Spleen (tissue), 7 donors: ENCODE measurements at regions not wholly inside any gene's neighbourhood (a gene's known extent, or its start where the extent isn't known, plus 50 kb on each side); places are given as distances from the start of the nearest gene placed in this dataset.

Source experiments
- CTCF ChIP-seq, 11 experiments: fragments of 200-600 bp in 7 of 11; fragments of 450-650 bp in 4 of 11; sonication (generic) in 4 of 11; IDR thresholded peaks in 8 of 11; conservative IDR thresholded peaks in 3 of 11; 1 replicate in 7 of 11; 2 replicates in 4 of 11; pipeline versions ENCODE4 v1.4.0 to v1.8.0; 2016 to 2021; ENCODE audit warnings: antibody characterized with exemption in 11 of 11, inconsistent platforms in 4 of 11, mild to moderate bottlenecking in 1 of 11
- POLR2A ChIP-seq, 3 donors: fragments of 450-650 bp; IDR thresholded peaks; one replicate each; pipeline ENCODE4 v1.5.1; 2017; ENCODE audit warnings: antibody characterized with exemption in 3 of 3, mild to moderate bottlenecking in 1 of 3
- POLR2AphosphoS5 ChIP-seq, 3 donors: sonication (generic); formaldehyde crosslinking; IDR thresholded peaks; one replicate each; pipeline ENCODE4 v1.5.1; 2017; ENCODE audit warnings: antibody characterized with exemption in 3 of 3
- donor health status: DM: no; HTN: no; CAD: no; lungs with moderate emphysema.
- donor health status: DM: no; HTN: no; CAD: no.
- donor health status: DM: no; HTN: no; CAD: no.

- no peak for TF ChIP-seq POLR2A (IDR thresholded peaks at IDR 0.05)
- no peak for TF ChIP-seq POLR2AphosphoS5 (IDR thresholded peaks at IDR 0.05)
- TF ChIP-seq CTCF (IDR thresholded peaks at IDR 0.05 in 8 of 11, conservative IDR thresholded peaks at IDR 0.05 in 3 of 11), result no peak
Measured at GRCh38 chr3:106161246-106161645, 292.4 kb upstream of the CBLB start.
